ENCODE measurements at regions not wholly inside any gene's neighbourhood (a gene's known extent, or its start where the extent isn't known, plus 50 kb on each side); places are given as distances from the start of the nearest gene placed in this dataset.

GRCh38 chr11:92357344-92357743 lies 132.7 kb downstream of the FAT3 start:
- TF ChIP-seq REST (IDR thresholded peaks at IDR 0.05), result no peak
- no peak for TF ChIP-seq CTCF (IDR thresholded peaks at IDR 0.05)
- no peak for TF ChIP-seq TP53 (CRISPR knock-in tag; IDR thresholded peaks at IDR 0.05)
- TF ChIP-seq RAD21 (conservative IDR thresholded peaks at IDR 0.05 in 1 of 2, IDR thresholded peaks at IDR 0.05 in 1 of 2), result no peak
- TF ChIP-seq JUNB (IDR thresholded peaks at IDR 0.05), result no peak
- TF ChIP-seq POLR2A (IDR thresholded peaks at IDR 0.05; ENCODE audit: low read length), result no peak
- no peak for TF ChIP-seq ESRRA (IDR thresholded peaks at IDR 0.05; ENCODE audit: borderline replicate concordance, low read length)
- TF ChIP-seq MAFK (IDR thresholded peaks at IDR 0.05; ENCODE audit: partially characterized antibody), result no peak
- no peak for TF ChIP-seq BHLHE40 (IDR thresholded peaks at IDR 0.05; ENCODE audit: low read depth, low read length)
- TF ChIP-seq HDAC2 (IDR thresholded peaks at IDR 0.05), result no peak
- no peak for TF ChIP-seq MAX (IDR thresholded peaks at IDR 0.05)
- TF ChIP-seq SREBF2 (IDR thresholded peaks at IDR 0.05), result no peak
- TF ChIP-seq ZFP36 (IDR thresholded peaks at IDR 0.05; ENCODE audit: borderline replicate concordance, partially characterized antibody), result no peak
